HAP-1 (cell line): ENCODE measurements at regions not wholly inside any gene's neighbourhood (a gene's known extent, or its start where the extent isn't known, plus 50 kb on each side); places are given as distances from the start of the nearest gene placed in this dataset.

Experiments
- DNase-seq, 2 experiments: peaks; one replicate each; pipeline ENCODE4 v3.0.0-alpha.2; 2016 to 2020; ENCODE audit warnings: low spot score in 2 of 2
- H3K27me3 ChIP-seq: fragments of 250-450 bp; sonication (Bioruptor Pico); 2 replicates; pipeline ENCODE4 v1.5.1; 2020; ENCODE audit warnings: low read depth, mild to moderate bottlenecking, moderate library complexity
- H3K36me3 ChIP-seq: fragments of 250-450 bp; sonication (Bioruptor Pico); replicated peaks from 2 replicates; pipeline ENCODE4 v1.5.1; 2020; ENCODE audit warnings: mild to moderate bottlenecking
- H3K4me1 ChIP-seq: fragments of 250-450 bp; sonication (Bioruptor Pico); 2 replicates; pipeline ENCODE4 v1.5.1; 2020; ENCODE audit warnings: mild to moderate bottlenecking
- H3K4me3 ChIP-seq: fragments of 250-450 bp; sonication (Bioruptor Pico); 2 replicates; pipeline ENCODE4 v1.5.1; 2020; ENCODE audit warnings: mild to moderate bottlenecking, moderate library complexity
- H3K9me3 ChIP-seq: fragments of 250-450 bp; sonication (Bioruptor Pico); 2 replicates; pipeline ENCODE4 v1.5.1; 2020; ENCODE audit warnings: mild to moderate bottlenecking, moderate library complexity
- in situ Hi-C: fragments of 300-500 bp; cut with MboI; formaldehyde crosslinking; loops from 3 replicates; pipeline ENCODE4 v1.14.3; 2020; ENCODE audit warnings: low sequenced_read_pairs, inconsistent platforms, mixed read lengths

- DNase-seq, result no peak
- no peak overlapping the region for H3K4me3 ChIP-seq
- in situ Hi-C loops, result no loop called here
- H3K36me3 ChIP-seq, result no peaks in the 10 kb centered on the region
- no peaks in the 10 kb centered on the region for H3K27me3 ChIP-seq
- no peaks in the 10 kb centered on the region for H3K9me3 ChIP-seq
- no peaks in the 10 kb centered on the region for H3K4me1 ChIP-seq
Measured at GRCh38 chr15:69951256-69951897, 146.3 kb downstream of the TLE3 start.

- no peaks in the 10 kb centered on the region for H3K4me1 ChIP-seq
- no peaks in the 10 kb centered on the region for H3K36me3 ChIP-seq
- peak in 1 of 2 experiments; percentile 40 for DNase-seq
- in situ Hi-C loops, result no loop called here
- no peaks in the 10 kb centered on the region for H3K9me3 ChIP-seq
- H3K4me3 ChIP-seq, result no peak overlapping the region
- no peaks in the 10 kb centered on the region for H3K27me3 ChIP-seq
Measured at GRCh38 chr15:69951898-69952555, 145.7 kb downstream of the TLE3 start.

GRCh38 chr15:69953051-69953450 is 144.7 kb downstream of the TLE3 start:
- in situ Hi-C loops, result no loop called here
- Histone ChIP-seq H3K4me1 (no peaks in the 10 kb centered on the region; the same call in 1 of the 2 replicates), H3K27me3 (no peaks in the 10 kb centered on the region), H3K4me3 (no peak overlapping the region), H3K36me3 (no peaks in the 10 kb centered on the region), H3K9me3 (no peaks in the 10 kb centered on the region)
- no peak for DNase-seq

- no peak for DNase-seq
- Histone ChIP-seq H3K36me3 (no peaks in the 10 kb centered on the region), H3K9me3 (no peaks in the 10 kb centered on the region), H3K27me3 (no peaks in the 10 kb centered on the region), H3K4me1 (no peaks in the 10 kb centered on the region; the same call in 1 of the 2 replicates), H3K4me3 (no peak overlapping the region)
- in situ Hi-C loops, result no loop called here
Measured at GRCh38 chr15:69953816-69954215, 143.9 kb downstream of the TLE3 start.

- no peaks in the 10 kb centered on the region; the same call in 1 of the 2 replicates for H3K4me1 ChIP-seq
- in situ Hi-C loops, result no loop called here
- H3K36me3 ChIP-seq, result no peaks in the 10 kb centered on the region
- DNase-seq, result no peak
- H3K4me3 ChIP-seq, result no peak overlapping the region
- no peaks in the 10 kb centered on the region for H3K27me3 ChIP-seq
- no peaks in the 10 kb centered on the region for H3K9me3 ChIP-seq
Measured at GRCh38 chr15:69954666-69955065, 143.1 kb downstream of the TLE3 start.

- in situ Hi-C loops, result no loop called here
Measured at GRCh38 chr15:69955240-69955894, 142.3 kb downstream of the TLE3 start.

GRCh38 chr15:69956417-69956816 is 141.3 kb downstream of the TLE3 start:
- Histone ChIP-seq H3K4me3 (no peak overlapping the region), H3K4me1 (no peaks in the 10 kb centered on the region; the same call in 1 of the 2 replicates), H3K9me3 (no peaks in the 10 kb centered on the region), H3K36me3 (no peaks in the 10 kb centered on the region), H3K27me3 (0 out of 2 replicates have a peak, but pooled peaks cover 3% of the 10 kb centered on the region)
- no peak for DNase-seq
- in situ Hi-C loops, result no loop called here

More at GRCh38 chr15:69955240-69955894, 142.3 kb downstream of the TLE3 start:
- Histone ChIP-seq H3K4me1 (no peaks in the 10 kb centered on the region; the same call in 1 of the 2 replicates), H3K9me3 (no peaks in the 10 kb centered on the region), H3K4me3 (no peak overlapping the region), H3K36me3 (no peaks in the 10 kb centered on the region), H3K27me3 (no peaks in the 10 kb centered on the region)
- DNase-seq, result no peak

GRCh38 chr15:69957175-69957574 is 140.5 kb downstream of the TLE3 start:
- Histone ChIP-seq H3K9me3 (no peaks in the 10 kb centered on the region), H3K27me3 (0 out of 2 replicates have a peak, but pooled peaks cover 3% of the 10 kb centered on the region), H3K4me3 (no peak overlapping the region), H3K36me3 (no peaks in the 10 kb centered on the region), H3K4me1 (no peaks in the 10 kb centered on the region; the same call in 1 of the 2 replicates)
- DNase-seq, result no peak
- in situ Hi-C loops, result no loop called here

DNA sequence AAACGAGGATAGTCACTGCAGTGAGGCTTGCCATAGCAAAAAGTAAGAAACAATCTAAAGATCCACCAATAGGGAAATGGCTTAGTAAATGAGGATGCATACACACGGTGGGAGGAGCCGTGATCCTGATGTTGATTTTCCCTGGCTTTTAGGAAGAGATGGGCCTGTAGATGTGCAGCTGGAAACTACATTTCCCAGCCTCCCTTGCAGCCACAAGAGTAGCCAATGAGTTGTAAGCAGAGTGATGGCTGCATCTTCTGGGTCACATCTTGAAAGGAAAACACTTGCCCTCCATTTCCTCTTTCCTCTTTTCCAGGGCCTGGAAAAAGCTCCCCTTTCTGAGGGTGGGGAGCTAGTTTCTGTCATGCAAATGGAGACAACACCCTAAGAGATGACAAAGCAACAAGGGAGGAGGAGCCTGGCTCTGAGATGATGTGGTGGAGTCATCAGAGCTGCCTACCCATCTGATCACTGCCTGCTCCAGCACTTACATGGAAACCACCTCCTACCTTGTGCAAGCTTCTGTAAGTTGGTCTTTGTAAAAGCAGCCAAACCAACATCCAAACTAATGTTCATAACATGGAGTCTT is 139.1 kb downstream of the TLE3 start:
- Histone ChIP-seq H3K4me3 (no peak overlapping the region), H3K9me3 (no peaks in the 10 kb centered on the region), H3K36me3 (no peaks in the 10 kb centered on the region), H3K4me1 (no peaks in the 10 kb centered on the region; the same call in 1 of the 2 replicates), H3K27me3 (peaks cover 9% of the 10 kb centered on the region; the same call in 1 of the 2 replicates)
- in situ Hi-C loops, result no loop called here
- DNase-seq, result peak; percentile 23 to 41

DNA sequence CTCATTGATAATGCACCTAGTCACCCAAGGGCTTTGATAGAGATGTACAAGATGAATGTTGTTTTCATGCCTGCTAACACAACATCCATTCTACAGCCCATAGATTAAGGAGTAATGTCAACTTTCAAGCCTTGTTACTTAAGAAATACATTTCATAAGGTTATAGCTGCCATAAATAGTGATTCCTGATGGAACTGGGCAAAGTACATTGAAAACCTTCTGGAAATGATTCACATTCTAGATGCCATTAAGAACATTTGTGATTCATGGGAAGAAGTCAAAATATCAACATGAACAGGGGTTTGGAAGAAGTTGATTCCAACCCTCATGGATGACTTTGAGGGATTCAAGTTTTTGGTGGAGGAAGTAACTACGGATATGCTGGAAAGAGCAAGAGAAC is 135.2 kb downstream of the TLE3 start:
- Histone ChIP-seq H3K4me1 (no peaks in the 10 kb centered on the region; the same call in 1 of the 2 replicates), H3K9me3 (no peaks in the 10 kb centered on the region), H3K36me3 (no peaks in the 10 kb centered on the region), H3K4me3 (no peak overlapping the region), H3K27me3 (peaks cover 14% of the 10 kb centered on the region; the same call in 1 of the 2 replicates)
- no peak for DNase-seq
- in situ Hi-C loops, result no loop called here

DNA sequence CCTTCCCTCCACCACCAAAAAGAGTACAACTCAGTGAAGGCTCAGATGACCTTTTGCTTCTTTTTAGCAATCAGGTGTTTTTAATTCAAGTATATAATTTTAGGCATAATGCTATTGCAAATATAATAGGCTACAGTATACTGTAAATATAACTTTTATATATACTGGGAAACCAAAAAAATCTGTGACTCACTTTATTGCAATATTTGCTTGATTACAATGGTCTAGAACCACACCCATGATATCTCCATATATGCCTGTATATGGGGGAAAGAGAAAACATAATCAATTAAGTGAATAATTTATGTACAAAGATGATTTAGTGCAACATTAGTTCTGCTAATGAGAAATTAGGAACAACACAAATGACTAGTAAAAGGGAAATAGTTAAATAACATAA is 134.3 kb downstream of the TLE3 start:
- no peak for DNase-seq
- in situ Hi-C loops, result no loop called here

GRCh38 chr15:69971771-69972170 is 125.9 kb downstream of the TLE3 start:
- Histone ChIP-seq H3K27me3 (no peaks in the 10 kb centered on the region; the same call in 1 of the 2 replicates), H3K4me3 (no peak overlapping the region), H3K4me1 (no peaks in the 10 kb centered on the region), H3K36me3 (no peaks in the 10 kb centered on the region), H3K9me3 (no peaks in the 10 kb centered on the region)
- no peak for DNase-seq
- in situ Hi-C loops, result no loop called here

More for the DNA sequence above, 134.3 kb downstream of the TLE3 start:
- H3K4me3 ChIP-seq, result no peak overlapping the region
- H3K4me1 ChIP-seq, result no peaks in the 10 kb centered on the region
- H3K9me3 ChIP-seq, result no peaks in the 10 kb centered on the region
- peaks cover 14% of the 10 kb centered on the region; the same call in 1 of the 2 replicates for H3K27me3 ChIP-seq
- H3K36me3 ChIP-seq, result no peaks in the 10 kb centered on the region

- Histone ChIP-seq H3K36me3 (no peaks in the 10 kb centered on the region), H3K27me3 (peaks cover 3% of the 10 kb centered on the region; the same call in 1 of the 2 replicates), H3K4me1 (no peaks in the 10 kb centered on the region), H3K9me3 (no peaks in the 10 kb centered on the region), H3K4me3 (no peak overlapping the region)
- DNase-seq, result no peak
- in situ Hi-C loops, result no loop called here
Measured at GRCh38 chr15:69972436-69972835, 125.3 kb downstream of the TLE3 start.
